ENCODE measurements at regions not wholly inside any gene's neighbourhood (a gene's known extent, or its start where the extent isn't known, plus 50 kb on each side); places are given as distances from the start of the nearest gene placed in this dataset.
"Not testable (repeated sequence)": the region's sequence is repeated elsewhere in the genome, so short reads cannot be mapped to it uniquely, and the experiment has no call there.

GRCh38 chr5:101846496-101846895 lies 449.6 kb downstream of the SLCO4C1 start:
- Mint-ChIP-seq H3K4me3 (no peak overlapping the region), H3K27me3 (no peaks in the 10 kb centered on the region), H3K4me1 (no peaks in the 10 kb centered on the region), H3K9me3 (peaks cover 3% of the 10 kb centered on the region), H3K27ac (no peak overlapping the region), H3K36me3 (no peaks in the 10 kb centered on the region)
- no peak for DNase-seq (ENCODE audit: low spot score in 2 of 2)
- no peak for ATAC-seq (ENCODE audit: low read depth)

GRCh38 chr5:101843055-101843454 lies 453.0 kb downstream of the SLCO4C1 start:
- H3K36me3 Mint-ChIP-seq, result no peaks in the 10 kb centered on the region

GRCh38 chr5:101838435-101838834 lies 457.6 kb downstream of the SLCO4C1 start:
- ATAC-seq (ENCODE audit: low read depth) (no peak), DNase-seq (ENCODE audit: low spot score in 2 of 2) (no peak)
- H3K4me1 Mint-ChIP-seq, result no peaks in the 10 kb centered on the region
- H3K27me3 Mint-ChIP-seq, result no peaks in the 10 kb centered on the region
- no peak overlapping the region for H3K4me3 Mint-ChIP-seq
- H3K36me3 Mint-ChIP-seq, result no peaks in the 10 kb centered on the region
- H3K27ac Mint-ChIP-seq, result no peak overlapping the region
- H3K9me3 Mint-ChIP-seq, result peaks cover 5% of the 10 kb centered on the region

More at GRCh38 chr5:101843055-101843454, 453.0 kb downstream of the SLCO4C1 start:
- H3K4me3 Mint-ChIP-seq, result no peak overlapping the region
- H3K9me3 Mint-ChIP-seq, result peaks cover 3% of the 10 kb centered on the region
- DNase-seq (ENCODE audit: low spot score in 2 of 2) (no peak), ATAC-seq (ENCODE audit: low read depth) (no peak)
- no peaks in the 10 kb centered on the region for H3K27me3 Mint-ChIP-seq
- H3K4me1 Mint-ChIP-seq, result no peaks in the 10 kb centered on the region
- no peak overlapping the region for H3K27ac Mint-ChIP-seq

GRCh38 chr5:101829255-101829654 lies 466.8 kb downstream of the SLCO4C1 start:
- H3K9me3 Mint-ChIP-seq, result peaks cover 8% of the 10 kb centered on the region
- ATAC-seq (ENCODE audit: low read depth) (no peak), DNase-seq (ENCODE audit: low spot score in 2 of 2) (no peak)
- no peaks in the 10 kb centered on the region for H3K36me3 Mint-ChIP-seq
- no peak overlapping the region for H3K27ac Mint-ChIP-seq
- no peak overlapping the region for H3K4me3 Mint-ChIP-seq
- no peaks in the 10 kb centered on the region for H3K4me1 Mint-ChIP-seq
- H3K27me3 Mint-ChIP-seq, result no peaks in the 10 kb centered on the region

- H3K4me1 Mint-ChIP-seq, result no peaks in the 10 kb centered on the region
- DNase-seq (ENCODE audit: low spot score in 2 of 2) (no peak), ATAC-seq (ENCODE audit: low read depth) (no peak)
- no peaks in the 10 kb centered on the region for H3K27me3 Mint-ChIP-seq
- no peak overlapping the region for H3K27ac Mint-ChIP-seq
- H3K36me3 Mint-ChIP-seq, result no peaks in the 10 kb centered on the region
- peaks cover 1% of the 10 kb centered on the region for H3K9me3 Mint-ChIP-seq
- no peak overlapping the region for H3K4me3 Mint-ChIP-seq
Measured at GRCh38 chr5:101811466-101811865, 484.6 kb downstream of the SLCO4C1 start.

GRCh38 chr5:101806410-101806809 lies 489.7 kb downstream of the SLCO4C1 start:
- Mint-ChIP-seq H3K27ac (no peak overlapping the region), H3K27me3 (no peaks in the 10 kb centered on the region), H3K36me3 (no peaks in the 10 kb centered on the region), H3K4me1 (no peaks in the 10 kb centered on the region), H3K9me3 (peaks cover 1% of the 10 kb centered on the region), H3K4me3 (no peak overlapping the region)
- DNase-seq (ENCODE audit: low spot score in 2 of 2), result no peak
- ATAC-seq (ENCODE audit: low read depth), result no peak

- H3K27ac Mint-ChIP-seq, result no peak overlapping the region
- no peak overlapping the region for H3K4me3 Mint-ChIP-seq
- no peaks in the 10 kb centered on the region for H3K36me3 Mint-ChIP-seq
- H3K4me1 Mint-ChIP-seq, result no peaks in the 10 kb centered on the region
- no peaks in the 10 kb centered on the region for H3K27me3 Mint-ChIP-seq
- DNase-seq (ENCODE audit: low spot score in 2 of 2) (no peak), ATAC-seq (ENCODE audit: low read depth) (no peak)
- peaks cover 2% of the 10 kb centered on the region for H3K9me3 Mint-ChIP-seq
Measured at GRCh38 chr5:101796427-101796826, 499.7 kb downstream of the SLCO4C1 start.

- ATAC-seq (ENCODE audit: low read depth), result no peak
Measured at GRCh38 chr5:101788797-101789196, 507.3 kb downstream of the SLCO4C1 start.

GRCh38 chr5:101785090-101785489 lies 511.0 kb downstream of the SLCO4C1 start:
- H3K9me3 Mint-ChIP-seq, result peaks cover 2% of the 10 kb centered on the region
- H3K36me3 Mint-ChIP-seq, result no peaks in the 10 kb centered on the region
- no peak for DNase-seq (ENCODE audit: low spot score in 2 of 2)
- H3K27ac Mint-ChIP-seq, result no peak overlapping the region
- no peaks in the 10 kb centered on the region for H3K27me3 Mint-ChIP-seq
- ATAC-seq (ENCODE audit: low read depth), result no peak
- no peak overlapping the region for H3K4me3 Mint-ChIP-seq
- H3K4me1 Mint-ChIP-seq, result no peaks in the 10 kb centered on the region

More at GRCh38 chr5:101788797-101789196, 507.3 kb downstream of the SLCO4C1 start:
- Mint-ChIP-seq H3K27ac (no peak overlapping the region), H3K4me3 (no peak overlapping the region), H3K9me3 (peaks cover 2% of the 10 kb centered on the region), H3K4me1 (no peaks in the 10 kb centered on the region), H3K27me3 (no peaks in the 10 kb centered on the region), H3K36me3 (no peaks in the 10 kb centered on the region)
- DNase-seq (ENCODE audit: low spot score in 2 of 2), result no peak

- peaks cover 4% of the 10 kb centered on the region for H3K9me3 Mint-ChIP-seq
- no peaks in the 10 kb centered on the region for H3K36me3 Mint-ChIP-seq
- no peak overlapping the region for H3K4me3 Mint-ChIP-seq
- no peak overlapping the region for H3K27ac Mint-ChIP-seq
- H3K4me1 Mint-ChIP-seq, result no peaks in the 10 kb centered on the region
- DNase-seq (ENCODE audit: low spot score in 2 of 2) (no peak), ATAC-seq (ENCODE audit: low read depth) (no peak)
- H3K27me3 Mint-ChIP-seq, result no peaks in the 10 kb centered on the region
Measured at GRCh38 chr5:101783241-101784013, 512.7 kb downstream of the SLCO4C1 start.

- Mint-ChIP-seq H3K9me3 (peaks cover 4% of the 10 kb centered on the region), H3K27me3 (no peaks in the 10 kb centered on the region), H3K27ac (no peak overlapping the region), H3K4me3 (no peak overlapping the region), H3K4me1 (no peaks in the 10 kb centered on the region), H3K36me3 (no peaks in the 10 kb centered on the region)
- ATAC-seq (ENCODE audit: low read depth) (no peak), DNase-seq (ENCODE audit: low spot score in 2 of 2) (no peak)
Measured at GRCh38 chr5:101782352-101783103, 513.6 kb downstream of the SLCO4C1 start.

- Mint-ChIP-seq H3K4me1 (no peaks in the 10 kb centered on the region), H3K4me3 (no peak overlapping the region), H3K36me3 (no peaks in the 10 kb centered on the region), H3K27ac (no peak overlapping the region), H3K27me3 (no peaks in the 10 kb centered on the region), H3K9me3 (peaks cover 5% of the 10 kb centered on the region)
- no peak for ATAC-seq (ENCODE audit: low read depth)
- no peak for DNase-seq (ENCODE audit: low spot score in 2 of 2)
Measured at GRCh38 chr5:101751105-101751504, 545.0 kb downstream of the SLCO4C1 start.

- not testable (repeated sequence) for DNase-seq (ENCODE audit: low spot score in 2 of 2); H3K27ac Mint-ChIP-seq; H3K4me1 Mint-ChIP-seq; H3K27me3 Mint-ChIP-seq; H3K36me3 Mint-ChIP-seq; H3K4me3 Mint-ChIP-seq; ATAC-seq (ENCODE audit: low read depth); H3K9me3 Mint-ChIP-seq
Measured at GRCh38 chr5:101743000-101743399, 553.1 kb downstream of the SLCO4C1 start.

- no peaks in the 10 kb centered on the region for H3K27me3 Mint-ChIP-seq
- no peaks in the 10 kb centered on the region for H3K36me3 Mint-ChIP-seq
- H3K4me3 Mint-ChIP-seq, result no peak overlapping the region
- H3K9me3 Mint-ChIP-seq, result no peaks in the 10 kb centered on the region
- DNase-seq (ENCODE audit: low spot score in 2 of 2), result no peak
- ATAC-seq (ENCODE audit: low read depth), result no peak
- no peaks in the 10 kb centered on the region for H3K4me1 Mint-ChIP-seq
- no peak overlapping the region for H3K27ac Mint-ChIP-seq
Measured at GRCh38 chr5:101728933-101729332, 567.2 kb downstream of the SLCO4C1 start.

Measured in memory B cell (primary cell).